Activated CD4-positive, alpha-beta T cell treated with anti-CD3 and anti-CD28 coated beads, Interleukin-2, amount 50 U/mL, for 48 hours (primary cell): ENCODE measurements at regions not wholly inside any gene's neighbourhood (a gene's known extent, or its start where the extent isn't known, plus 50 kb on each side); places are given as distances from the start of the nearest gene placed in this dataset.
"Not testable (repeated sequence)": the region's sequence is repeated elsewhere in the genome, so short reads cannot be mapped to it uniquely, and the experiment has no call there.

Experiments used
- DNase-seq, 2 experiments: peaks; one replicate each; pipeline ENCODE4 v3.0.0-alpha.2; 2020

- DNase-seq, result no peak
Observed at GRCh38 chr5:104903941-104904340, 1341.4 kb upstream of the NUDT12 start.

GRCh38 chr5:104891596-104891995 is 1329.0 kb upstream of the NUDT12 start:
- no peak for DNase-seq

- no peak for DNase-seq
Observed at GRCh38 chr5:104890767-104891166, 1328.2 kb upstream of the NUDT12 start.

- no peak for DNase-seq
Observed at GRCh38 chr5:104859437-104859836, 1296.8 kb upstream of the NUDT12 start.

GRCh38 chr5:104852099-104852498 is 1289.5 kb upstream of the NUDT12 start:
- DNase-seq, result not testable (repeated sequence)

- DNase-seq, result no peak
Observed at GRCh38 chr5:104845541-104845940, 1283.0 kb upstream of the NUDT12 start.

GRCh38 chr5:104843822-104844221 is 1281.2 kb upstream of the NUDT12 start:
- DNase-seq, result no peak

- no peak for DNase-seq
Observed at GRCh38 chr5:104840284-104840683, 1277.7 kb upstream of the NUDT12 start.

GRCh38 chr5:104831515-104831914 is 1268.9 kb upstream of the NUDT12 start:
- not testable (repeated sequence) for DNase-seq

- no peak for DNase-seq
Observed at GRCh38 chr5:104821606-104822005, 1259.0 kb upstream of the NUDT12 start.

- no peak for DNase-seq
Observed at GRCh38 chr5:104817127-104817526, 1254.5 kb upstream of the NUDT12 start.

- no peak for DNase-seq
Observed at GRCh38 chr5:104815212-104815611, 1252.6 kb upstream of the NUDT12 start.

GRCh38 chr5:104800440-104801048 is 1238.0 kb upstream of the NUDT12 start:
- no peak for DNase-seq

GRCh38 chr5:104793755-104794080 is 1231.1 kb upstream of the NUDT12 start:
- no peak for DNase-seq

GRCh38 chr5:104793031-104793754 is 1230.6 kb upstream of the NUDT12 start:
- no peak for DNase-seq

- DNase-seq, result no peak
Observed at GRCh38 chr5:104789366-104789765, 1226.8 kb upstream of the NUDT12 start.

- DNase-seq, result no peak
Observed at GRCh38 chr5:104785097-104785496, 1222.5 kb upstream of the NUDT12 start.

GRCh38 chr5:104774372-104774771 is 1211.8 kb upstream of the NUDT12 start:
- DNase-seq, result no peak

- DNase-seq, result no peak
Observed at GRCh38 chr5:104764197-104764596, 1201.6 kb upstream of the NUDT12 start.

- no peak for DNase-seq
Observed at GRCh38 chr5:104763216-104763615, 1200.6 kb upstream of the NUDT12 start.

- DNase-seq, result no peak
Observed at GRCh38 chr5:104757915-104758314, 1195.3 kb upstream of the NUDT12 start.

GRCh38 chr5:104755806-104756205 is 1193.2 kb upstream of the NUDT12 start:
- no peak for DNase-seq

GRCh38 chr5:104754311-104754995 is 1191.9 kb upstream of the NUDT12 start:
- no peak for DNase-seq

GRCh38 chr5:104751969-104752368 is 1189.4 kb upstream of the NUDT12 start:
- DNase-seq, result no peak
